ENCODE measurements at regions not wholly inside any gene's neighbourhood (a gene's known extent, or its start where the extent isn't known, plus 50 kb on each side); places are given as distances from the start of the nearest gene placed in this dataset.

DNA sequence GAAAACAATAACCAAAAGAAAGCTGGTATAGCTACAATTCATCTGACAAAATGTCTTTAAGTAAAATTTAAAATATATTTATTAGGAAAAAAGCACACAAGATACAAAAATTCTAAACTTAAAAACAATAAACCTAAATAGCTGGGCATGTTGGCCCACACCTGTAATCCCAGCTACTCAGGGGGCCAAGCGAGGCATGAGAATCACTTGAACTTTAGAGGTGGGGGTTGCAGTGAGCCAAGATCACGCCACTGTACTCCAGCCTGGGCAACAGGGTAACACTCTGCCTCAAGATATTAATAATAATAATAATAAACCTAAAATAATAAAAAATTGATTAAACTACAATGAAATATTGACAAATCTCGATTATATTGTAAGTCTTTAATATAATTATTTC, 77.8 kb upstream of the PDK4 start:
- H2AFZ ChIP-seq (ENCODE audit: low read length) = no peak overlapping the region
- H3K27ac ChIP-seq (ENCODE audit: insufficient read length, low read depth, low read length) = no peak overlapping the region
- no peak overlapping the region for H4K8ac ChIP-seq (replicated peaks; ENCODE audit: insufficient read length, low read depth, low read length)
- H3K27me3 ChIP-seq (ENCODE audit: insufficient read depth, low read length) = no peaks in the 10 kb centered on the region
- Mint-ChIP-seq H3K4me1 (no peaks in the 10 kb centered on the region), H3K9me3 (no peaks in the 10 kb centered on the region), H3K27me3 (ENCODE audit: low read depth) (no peaks in the 10 kb centered on the region; the same call in 1 of the 2 replicates), H3K4me3 (no peak overlapping the region), H3K27ac (no peak overlapping the region), H3K36me3 (ENCODE audit: insufficient read depth in 1 of 3, low read depth in 3 of 3) (no peaks in the 10 kb centered on the region)
- no peak overlapping the region for H2BK15ac ChIP-seq (ENCODE audit: low read depth, low read length)
- no peak overlapping the region for H3K56ac ChIP-seq (ENCODE audit: insufficient read length, low read depth, low read length)
- no peak overlapping the region for H3T11ph ChIP-seq (ENCODE audit: low read length)
- no peak overlapping the region for H2BK12ac ChIP-seq (ENCODE audit: insufficient read length, low read depth, low read length)
- H3K14ac ChIP-seq (ENCODE audit: insufficient read depth, low read length) = no peak overlapping the region
- no peaks in the 10 kb centered on the region for H3K79me1 ChIP-seq (ENCODE audit: insufficient read depth, low read depth, low read length, poor library complexity, severe bottlenecking)
- DNase-seq = no peak
- no peak overlapping the region for H2BK120ac ChIP-seq (ENCODE audit: low read depth, low read length, poor library complexity, severe bottlenecking)
- H3K9ac ChIP-seq (ENCODE audit: extremely low read depth, insufficient read length, low read length) = no peak overlapping the region
- H3K23ac ChIP-seq (ENCODE audit: insufficient read length, low read depth, low read length) = no peak overlapping the region
- H3K23me2 ChIP-seq (ENCODE audit: insufficient read length, low read depth, low read length, poor library complexity, severe bottlenecking) = no peaks in the 10 kb centered on the region
- H3K79me2 ChIP-seq (ENCODE audit: insufficient read depth, low read length) = no peaks in the 10 kb centered on the region
- H3K18ac ChIP-seq (ENCODE audit: insufficient read length, low read depth, low read length) = no peak overlapping the region
- no peak for TF ChIP-seq CTCF (conservative IDR thresholded peaks at IDR 0.05)
- no peak overlapping the region for H2AK5ac ChIP-seq (ENCODE audit: insufficient read length, low read length)
- no peak overlapping the region for H3K4me2 ChIP-seq (ENCODE audit: insufficient read depth, insufficient read length, low read length)
- H3K4me1 ChIP-seq (ENCODE audit: insufficient read depth, low read length) = no peaks in the 10 kb centered on the region
- no peak overlapping the region for H2BK20ac ChIP-seq (ENCODE audit: low read depth, low read length, poor library complexity, severe bottlenecking)
- no CpG with 5 or more reads among the region's 3 CpGs for WGBS (ENCODE audit: extremely low coverage, insufficient read length, low lambda C conversion rate)
- no peak overlapping the region for H2BK5ac ChIP-seq (ENCODE audit: insufficient read length, low read length)
- H4K5ac ChIP-seq (ENCODE audit: insufficient read length, low read depth, low read length) = no peak overlapping the region
- no peak overlapping the region for H4K91ac ChIP-seq (ENCODE audit: insufficient read length, low read depth, low read length)
- H3K9me3 ChIP-seq (ENCODE audit: control insufficient read depth, low read depth, low read length) = no peaks in the 10 kb centered on the region
- no peaks in the 10 kb centered on the region for H4K20me1 ChIP-seq (ENCODE audit: control insufficient read depth, insufficient read depth, insufficient read length)
- no peak overlapping the region for H3K4ac ChIP-seq (ENCODE audit: low read depth, low read length)

Measured in H9 (cell line).